NCI-H2196 treated with DMSO at 0.1 percent for 48 hours (cell line): ENCODE measurements at regions not wholly inside any gene's neighbourhood (a gene's known extent, or its start where the extent isn't known, plus 50 kb on each side); places are given as distances from the start of the nearest gene placed in this dataset.
"Not testable (repeated sequence)": the region's sequence is repeated elsewhere in the genome, so short reads cannot be mapped to it uniquely, and the experiment has no call there.

Experiments
- DNase-seq: peaks from one replicate; lab custom pipeline; 2025; ENCODE audit not compliant: unreplicated experiment; lab: John Stamatoyannopoulos, UW

DNA sequence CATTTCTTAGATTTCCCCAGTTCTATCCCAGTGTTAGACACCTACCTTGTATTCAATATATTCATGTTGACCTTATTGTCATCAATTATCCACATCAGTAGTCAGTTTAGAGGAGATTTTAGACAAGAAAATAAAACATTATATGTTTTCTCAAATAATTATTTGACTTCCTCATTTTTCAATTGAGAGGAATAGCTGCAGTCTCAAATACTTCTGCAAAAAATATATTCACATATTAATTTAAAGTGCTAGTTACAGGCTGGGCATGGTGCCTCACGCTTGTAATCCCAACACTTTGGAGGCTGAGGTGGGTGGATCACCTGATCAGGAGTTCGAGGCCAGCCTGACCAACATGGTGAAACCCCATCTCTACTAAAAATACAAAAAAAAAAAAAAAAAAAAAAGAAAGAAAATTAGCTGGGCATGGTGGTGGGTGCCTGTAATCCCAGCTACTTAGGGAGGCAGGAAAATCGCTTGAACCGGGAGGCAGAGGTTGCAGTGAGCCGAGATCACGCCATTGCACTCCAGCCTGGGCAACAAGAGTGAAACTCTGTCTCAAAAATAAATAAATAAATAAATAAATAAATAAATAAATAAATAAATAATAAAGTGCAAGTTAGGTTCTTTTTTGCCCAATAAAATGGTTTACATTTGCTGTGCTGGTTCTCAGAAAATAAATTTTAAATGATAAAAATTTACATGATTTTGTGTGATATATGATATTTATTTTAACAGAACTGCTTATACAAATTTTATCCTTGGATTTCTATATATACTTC is 565.3 kb upstream of the GOLIM4 start:
- not testable (repeated sequence) for DNase-seq

DNA sequence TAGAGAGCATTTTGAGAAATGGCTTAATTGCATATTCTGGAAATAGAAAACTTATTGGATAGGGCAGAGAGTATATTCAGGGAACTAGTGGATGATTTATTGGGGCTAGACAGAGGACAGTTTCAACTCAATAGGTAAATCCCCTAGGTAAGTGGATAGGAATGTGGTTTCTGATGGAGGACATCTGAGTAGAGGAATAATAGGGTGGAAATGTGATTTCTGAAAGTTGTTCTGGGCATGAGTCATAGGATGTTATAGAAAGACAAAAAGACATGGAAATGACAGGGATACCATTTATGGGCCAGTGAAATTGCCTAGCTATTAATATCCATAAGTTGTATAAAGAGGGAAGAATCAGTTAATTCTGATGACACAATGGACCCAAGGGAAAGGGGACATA is 563.3 kb upstream of the GOLIM4 start:
- DNase-seq: no peak

DNA sequence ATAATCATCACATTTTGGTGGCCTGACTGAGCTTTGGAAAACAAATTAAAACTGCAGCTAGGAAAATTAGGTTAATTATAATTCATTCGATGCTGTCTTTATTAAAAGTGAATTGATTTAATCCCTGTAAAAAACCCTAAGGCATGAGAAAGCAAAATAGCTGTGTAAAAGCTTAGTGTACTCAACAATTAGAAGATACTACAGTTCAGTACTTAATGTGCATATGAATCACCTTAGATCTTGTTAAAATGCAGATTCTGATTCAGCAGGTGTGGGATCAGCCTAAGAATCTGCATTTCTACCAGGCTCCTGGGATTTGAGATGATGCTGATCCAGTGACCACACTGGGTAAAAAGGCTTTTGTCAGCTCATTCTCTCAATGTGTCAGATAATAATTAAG is 559.9 kb upstream of the GOLIM4 start:
- no peak for DNase-seq

DNA sequence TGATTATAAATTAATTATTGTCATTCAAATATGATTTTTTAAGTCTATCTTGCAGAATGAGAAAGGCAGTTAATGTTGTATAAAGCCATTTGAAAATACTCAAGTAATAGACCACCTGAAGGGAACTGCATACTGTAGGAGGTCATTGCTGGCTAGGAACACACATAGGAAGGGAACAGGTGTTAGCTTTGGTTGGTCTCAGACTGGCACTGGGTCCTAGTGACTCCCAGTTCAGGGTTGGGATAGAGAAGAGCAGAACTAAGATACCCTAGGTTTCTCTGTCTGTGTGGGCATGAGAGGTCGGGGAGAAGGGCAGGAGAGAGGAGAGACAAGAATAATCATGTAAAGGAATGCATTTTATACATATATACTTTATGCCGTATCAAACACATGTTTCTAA is 559.0 kb upstream of the GOLIM4 start:
- DNase-seq: no peak

DNA sequence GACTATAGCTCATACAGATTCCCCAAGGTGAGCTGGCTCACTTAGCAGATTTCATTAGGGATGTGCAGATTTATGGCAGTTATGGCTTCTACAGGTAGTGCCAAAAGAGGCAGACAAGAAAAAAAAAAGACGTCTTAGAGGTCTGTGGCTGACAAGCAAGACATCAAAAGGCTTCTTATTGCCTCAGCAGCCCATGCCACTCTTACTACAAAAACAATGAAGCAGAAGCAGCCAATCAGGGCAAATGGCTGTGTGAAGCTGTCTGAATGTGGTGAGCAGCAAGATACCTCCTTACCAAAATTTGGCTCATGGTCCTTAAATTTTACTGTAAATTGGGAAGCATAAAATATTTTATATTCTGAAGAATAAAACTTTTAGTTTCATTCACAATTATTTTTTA is 557.5 kb upstream of the GOLIM4 start:
- DNase-seq: no peak

GRCh38 chr3:168648321-168648720 is 552.6 kb upstream of the GOLIM4 start:
- no peak for DNase-seq

DNA sequence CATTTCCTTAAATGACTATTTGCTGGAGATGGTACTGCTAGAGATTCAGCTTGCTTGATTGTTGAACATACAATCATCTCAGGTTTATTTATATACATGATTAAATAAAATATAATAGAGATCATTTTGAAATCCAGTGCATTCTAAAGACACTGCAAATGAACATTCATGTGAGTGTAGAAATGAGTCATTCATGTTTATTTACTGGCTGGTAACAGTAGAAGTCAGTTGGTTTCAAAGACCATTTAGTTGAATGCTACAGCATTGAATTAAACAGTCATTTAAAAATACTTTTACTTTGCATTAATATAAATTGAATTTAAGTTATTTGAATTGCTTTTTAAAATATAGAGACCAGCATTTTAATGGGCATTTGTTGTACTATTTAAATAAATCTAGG is 551.9 kb upstream of the GOLIM4 start:
- DNase-seq: no peak

DNA sequence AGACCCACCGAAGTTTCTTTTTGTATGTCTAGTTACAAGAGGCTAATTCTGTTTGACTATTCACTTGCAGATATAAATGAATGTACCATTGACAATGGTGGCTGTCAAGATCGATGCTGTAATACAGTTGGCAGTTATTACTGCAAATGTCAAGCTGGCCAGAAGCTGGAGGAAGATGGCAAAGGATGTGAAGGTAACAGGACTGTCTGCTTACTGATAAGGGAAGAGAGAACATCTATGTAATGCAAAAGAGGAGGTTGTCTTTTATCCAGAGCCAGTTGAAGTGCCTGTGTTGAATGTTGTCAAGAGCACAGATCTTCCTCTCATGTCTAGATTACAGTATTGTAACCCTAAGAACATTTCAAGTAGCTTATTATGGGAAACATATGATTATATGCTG is 549.5 kb upstream of the GOLIM4 start:
- no peak for DNase-seq

- DNase-seq: no peak
These were observed 532.8 kb upstream of the GOLIM4 start for GRCh38 chr3:168628549-168628948.

DNA sequence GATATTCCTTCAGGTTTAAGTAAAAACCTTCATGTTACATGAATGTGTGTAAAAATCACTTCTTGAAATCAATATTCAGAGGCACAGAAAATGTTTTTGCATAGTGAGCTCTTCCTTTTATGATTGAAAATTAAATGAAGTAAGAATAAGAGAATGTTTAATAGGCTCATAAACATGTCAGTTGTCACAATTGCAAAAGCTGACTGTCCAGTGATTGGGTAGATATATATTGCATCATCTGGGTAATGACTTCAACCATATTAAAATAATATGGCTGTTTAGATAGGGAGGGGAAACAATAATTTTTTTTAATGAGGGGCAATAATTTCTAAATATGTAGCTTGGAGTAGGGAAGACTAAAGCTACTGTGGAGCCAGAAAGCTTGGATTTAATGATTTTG is 529.8 kb upstream of the GOLIM4 start:
- no peak for DNase-seq

DNA sequence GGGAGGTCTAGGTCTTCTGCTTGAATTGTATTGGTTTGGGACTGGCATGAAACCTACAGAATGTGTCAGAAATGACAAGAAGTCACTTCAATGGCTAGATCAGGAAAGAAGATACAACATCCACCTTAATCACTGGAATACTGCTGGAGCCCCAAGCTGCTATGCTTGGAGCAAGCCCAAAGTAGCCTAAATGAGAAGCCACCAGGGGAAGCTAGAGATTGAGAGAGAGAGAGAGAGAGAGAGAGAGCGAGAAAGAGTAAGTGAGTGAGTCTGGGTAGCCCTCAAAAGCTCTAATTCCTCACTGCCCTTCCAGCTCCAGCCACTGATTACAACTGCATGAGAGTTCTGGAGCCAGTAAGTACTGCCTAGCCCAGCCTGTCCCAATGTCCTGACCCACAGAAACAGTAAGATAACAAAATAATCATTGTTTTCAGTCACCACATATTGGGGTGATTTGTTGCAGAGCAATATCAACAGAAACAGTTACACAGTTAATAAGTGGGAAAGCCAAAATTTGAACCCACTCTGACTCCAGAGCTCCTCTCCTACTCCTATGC is 529.2 kb upstream of the GOLIM4 start:
- DNase-seq: no peak

- DNase-seq: no peak
These were observed 528.5 kb upstream of the GOLIM4 start for GRCh38 chr3:168624195-168624594.

DNA sequence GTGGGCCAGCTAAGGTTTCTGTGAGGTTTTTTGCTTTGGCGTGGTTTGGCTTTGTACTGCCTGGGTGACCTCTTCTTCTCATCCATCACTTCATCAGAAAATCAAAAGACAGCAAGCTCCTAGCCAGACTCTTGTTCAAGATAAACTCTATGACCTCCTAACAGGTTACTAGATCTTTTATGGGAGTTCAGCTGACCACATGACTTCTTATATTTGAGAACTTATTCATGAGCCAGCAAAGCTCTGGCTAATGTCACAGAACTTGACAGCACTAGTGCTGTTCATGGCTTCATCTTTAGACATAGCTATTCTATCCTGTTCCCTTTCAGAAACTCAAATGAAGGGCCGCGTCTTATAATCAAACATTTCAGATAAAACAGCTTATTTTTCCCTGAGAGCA is 527.1 kb upstream of the GOLIM4 start:
- DNase-seq: no peak

- no peak for DNase-seq
These were observed 525.1 kb upstream of the GOLIM4 start for GRCh38 chr3:168620854-168621253.

- DNase-seq: no peak
These were observed 523.2 kb upstream of the GOLIM4 start for GRCh38 chr3:168618827-168619470.

GRCh38 chr3:168617658-168618057 is 521.9 kb upstream of the GOLIM4 start:
- DNase-seq: no peak

DNA sequence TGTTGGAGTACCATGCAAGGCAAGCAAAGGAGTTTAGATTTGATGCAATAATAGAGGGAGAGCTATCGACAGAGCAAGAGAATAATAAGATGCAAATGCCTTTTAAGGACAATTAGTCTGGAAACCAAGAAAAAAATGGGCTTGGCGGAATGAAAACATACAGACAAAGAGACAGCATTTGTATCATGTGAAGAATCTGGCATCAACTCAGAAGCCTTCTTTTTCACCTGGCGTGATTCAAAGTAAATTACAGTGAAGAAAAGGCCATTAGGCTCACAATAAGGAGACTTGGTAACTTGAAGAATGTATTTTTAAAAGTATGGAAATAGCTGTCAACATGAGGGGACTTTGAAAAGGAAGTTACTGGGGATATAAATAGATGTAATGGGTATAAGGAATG is 521.2 kb upstream of the GOLIM4 start:
- DNase-seq: no peak

DNA sequence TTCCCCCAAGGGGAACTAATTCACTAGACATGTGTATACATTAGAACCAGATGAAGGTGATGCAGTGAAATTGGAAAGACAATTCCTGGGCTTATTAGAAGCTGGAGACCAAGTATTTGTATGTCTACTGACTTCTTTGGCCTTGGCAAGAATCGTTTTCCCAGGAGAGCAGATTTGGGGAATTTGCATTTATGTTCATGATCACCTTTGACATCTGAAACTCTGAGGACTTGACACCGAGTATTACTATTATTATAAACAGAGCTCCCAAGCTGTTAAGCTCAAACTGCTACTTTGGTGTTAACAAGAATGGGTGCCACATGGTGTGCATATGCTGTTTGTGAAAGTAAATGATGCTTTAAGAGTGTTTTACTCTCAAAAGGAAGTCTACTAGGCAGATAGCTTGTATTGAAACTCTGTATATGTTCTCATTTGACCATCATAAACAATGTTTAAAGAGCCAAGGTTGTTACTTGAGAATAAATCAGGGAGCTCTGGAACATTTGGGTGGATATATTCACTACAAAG is 519.8 kb upstream of the GOLIM4 start:
- no peak for DNase-seq

- DNase-seq: no peak
These were observed 517.4 kb upstream of the GOLIM4 start for GRCh38 chr3:168613151-168613550.

DNA sequence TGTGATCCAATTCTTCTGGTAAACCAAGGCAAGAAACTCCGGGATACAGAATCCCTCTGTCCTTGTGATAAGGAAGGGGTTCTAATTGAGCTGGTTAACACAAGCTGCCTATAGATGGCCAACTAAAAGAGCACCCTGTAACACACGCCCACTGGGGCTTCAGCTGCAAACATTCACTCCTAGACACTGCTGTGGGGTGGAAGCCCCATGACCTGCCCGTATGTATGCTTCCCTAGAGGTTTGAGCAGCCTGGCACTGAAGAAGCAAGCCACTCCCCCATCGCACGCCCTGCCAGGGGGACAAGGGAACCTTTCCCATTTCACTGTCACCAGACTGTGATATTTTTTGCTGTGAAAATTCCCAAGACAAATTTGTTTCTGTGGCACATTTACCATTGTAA is 516.9 kb upstream of the GOLIM4 start:
- no peak for DNase-seq

DNA sequence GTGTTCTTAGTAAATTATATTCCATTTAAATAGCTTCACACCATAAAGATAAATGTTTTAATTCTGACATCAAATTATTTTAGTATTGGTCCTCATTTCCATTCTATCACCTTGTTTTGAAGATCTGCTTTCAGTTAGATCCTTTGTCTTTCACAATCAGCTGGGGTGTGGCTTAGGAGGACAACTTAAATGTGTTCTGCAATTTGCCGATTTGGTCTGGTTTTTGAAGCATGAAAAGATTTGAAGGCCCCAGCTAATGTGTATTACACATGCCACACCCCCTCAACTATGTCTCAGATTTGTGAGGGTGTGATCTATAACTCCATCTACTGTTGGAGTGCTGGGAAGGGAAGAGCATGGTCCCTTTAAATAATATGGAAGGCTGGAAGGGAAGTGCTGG is 516.1 kb upstream of the GOLIM4 start:
- DNase-seq: no peak

DNA sequence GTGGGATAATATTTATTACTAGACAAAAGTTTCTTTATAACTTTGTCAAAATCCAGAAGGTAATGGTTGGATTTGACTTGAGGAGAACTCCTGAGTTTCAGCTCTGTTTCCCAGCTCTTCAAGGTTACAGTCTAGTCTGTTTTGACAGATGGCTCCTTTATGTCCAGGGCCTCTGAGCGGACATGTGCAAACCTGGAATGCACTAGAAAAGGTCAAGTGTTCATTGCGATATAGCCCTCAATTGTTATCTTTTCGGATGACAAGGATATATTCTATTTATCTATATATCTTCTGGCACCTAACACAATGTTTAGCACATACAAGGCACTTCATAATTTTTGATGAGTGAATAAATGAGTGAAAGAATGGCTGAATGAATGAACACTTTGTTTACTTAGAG is 513.2 kb upstream of the GOLIM4 start:
- no peak for DNase-seq
